Activated T-helper 17 cell treated with anti-CD3 and anti-CD28 coated beads, Interleukin-2, amount 50 U/mL, for 72 hours (primary cell): ENCODE measurements at regions not wholly inside any gene's neighbourhood (a gene's known extent, or its start where the extent isn't known, plus 50 kb on each side); places are given as distances from the start of the nearest gene placed in this dataset.

ENCODE experiments used
- ATAC-seq: fragments of 150-1000 bp; cut with Tn5 transposase; replicated peaks from 2 replicates; pipeline ENCODE4 v1.10.0; 2021; ENCODE audit warnings: mild to moderate bottlenecking, moderate library complexity
- H3K27ac Mint-ChIP-seq: one replicate; pipeline ENCODE4 v1.8.0; 2022; ENCODE audit warnings: mixed read lengths
- H3K27me3 Mint-ChIP-seq: one replicate; pipeline ENCODE4 v1.8.0; 2022; ENCODE audit warnings: mixed read lengths
- H3K36me3 Mint-ChIP-seq: one replicate; pipeline ENCODE4 v1.8.0; 2022; ENCODE audit warnings: low read depth, mild to moderate bottlenecking, mixed read lengths
- H3K4me1 Mint-ChIP-seq: one replicate; pipeline ENCODE4 v1.8.0; 2022; ENCODE audit warnings: mixed read lengths
- H3K4me3 Mint-ChIP-seq: one replicate; pipeline ENCODE4 v1.8.0; 2022; ENCODE audit warnings: mild to moderate bottlenecking, mixed read lengths
- H3K9me3 Mint-ChIP-seq: one replicate; pipeline ENCODE4 v1.8.0; 2022; ENCODE audit warnings: mixed read lengths

- no peaks in the 10 kb centered on the region for H3K27me3 Mint-ChIP-seq
- H3K9me3 Mint-ChIP-seq: peaks cover 4% of the 10 kb centered on the region
- no peak overlapping the region for H3K4me3 Mint-ChIP-seq
- no peak for ATAC-seq
- H3K27ac Mint-ChIP-seq: no peak overlapping the region
- H3K4me1 Mint-ChIP-seq: no peaks in the 10 kb centered on the region
- no peaks in the 10 kb centered on the region for H3K36me3 Mint-ChIP-seq
Measured at GRCh38 chr2:155256803-155257202, 558.3 kb downstream of the KCNJ3 start.

GRCh38 chr2:155250800-155251199 is 552.3 kb downstream of the KCNJ3 start:
- Mint-ChIP-seq H3K27me3 (no peaks in the 10 kb centered on the region), H3K27ac (no peak overlapping the region), H3K4me1 (no peaks in the 10 kb centered on the region), H3K36me3 (no peaks in the 10 kb centered on the region), H3K4me3 (no peak overlapping the region), H3K9me3 (peaks cover 7% of the 10 kb centered on the region)
- no peak for ATAC-seq

GRCh38 chr2:155240176-155240575 is 541.7 kb downstream of the KCNJ3 start:
- Mint-ChIP-seq H3K9me3 (peaks cover 7% of the 10 kb centered on the region), H3K27me3 (no peaks in the 10 kb centered on the region), H3K36me3 (no peaks in the 10 kb centered on the region), H3K4me1 (no peaks in the 10 kb centered on the region), H3K4me3 (no peak overlapping the region), H3K27ac (no peak overlapping the region)
- no peak for ATAC-seq

GRCh38 chr2:155235710-155236109 is 537.2 kb downstream of the KCNJ3 start:
- peaks cover 7% of the 10 kb centered on the region for H3K9me3 Mint-ChIP-seq

GRCh38 chr2:155223781-155224406 is 525.4 kb downstream of the KCNJ3 start:
- H3K9me3 Mint-ChIP-seq: peaks cover 1% of the 10 kb centered on the region
- no peaks in the 10 kb centered on the region for H3K4me1 Mint-ChIP-seq
- no peak overlapping the region for H3K4me3 Mint-ChIP-seq
- H3K27me3 Mint-ChIP-seq: no peaks in the 10 kb centered on the region
- ATAC-seq: no peak
- no peaks in the 10 kb centered on the region for H3K36me3 Mint-ChIP-seq
- no peak overlapping the region for H3K27ac Mint-ChIP-seq

More at GRCh38 chr2:155235710-155236109, 537.2 kb downstream of the KCNJ3 start:
- Mint-ChIP-seq H3K4me1 (no peaks in the 10 kb centered on the region), H3K4me3 (no peak overlapping the region), H3K27me3 (no peaks in the 10 kb centered on the region), H3K36me3 (no peaks in the 10 kb centered on the region), H3K27ac (no peak overlapping the region)
- ATAC-seq: no peak

- no peak for ATAC-seq
- H3K36me3 Mint-ChIP-seq: no peaks in the 10 kb centered on the region
Measured at GRCh38 chr2:155218945-155219344, 520.5 kb downstream of the KCNJ3 start.

GRCh38 chr2:155218292-155218924 is 519.9 kb downstream of the KCNJ3 start:
- Mint-ChIP-seq H3K27ac (no peak overlapping the region), H3K4me3 (no peak overlapping the region), H3K27me3 (no peaks in the 10 kb centered on the region), H3K36me3 (no peaks in the 10 kb centered on the region), H3K4me1 (no peaks in the 10 kb centered on the region), H3K9me3 (no peaks in the 10 kb centered on the region)
- no peak for ATAC-seq

More at GRCh38 chr2:155218945-155219344, 520.5 kb downstream of the KCNJ3 start:
- Mint-ChIP-seq H3K27me3 (no peaks in the 10 kb centered on the region), H3K27ac (no peak overlapping the region), H3K4me1 (no peaks in the 10 kb centered on the region), H3K4me3 (no peak overlapping the region), H3K9me3 (no peaks in the 10 kb centered on the region)

GRCh38 chr2:155215037-155215707 is 516.7 kb downstream of the KCNJ3 start:
- Mint-ChIP-seq H3K36me3 (no peaks in the 10 kb centered on the region), H3K27ac (no peak overlapping the region), H3K4me1 (no peaks in the 10 kb centered on the region), H3K9me3 (no peaks in the 10 kb centered on the region), H3K4me3 (no peak overlapping the region), H3K27me3 (no peaks in the 10 kb centered on the region)
- ATAC-seq: no peak

- ATAC-seq: no peak
- Mint-ChIP-seq H3K9me3 (peaks cover 14% of the 10 kb centered on the region), H3K4me1 (no peaks in the 10 kb centered on the region), H3K36me3 (no peaks in the 10 kb centered on the region), H3K27me3 (no peaks in the 10 kb centered on the region), H3K27ac (no peak overlapping the region), H3K4me3 (no peak overlapping the region)
Measured at GRCh38 chr2:155209696-155210450, 511.4 kb downstream of the KCNJ3 start.

- H3K27ac Mint-ChIP-seq: no peak overlapping the region
- H3K9me3 Mint-ChIP-seq: peaks cover 11% of the 10 kb centered on the region
- no peaks in the 10 kb centered on the region for H3K4me1 Mint-ChIP-seq
- no peaks in the 10 kb centered on the region for H3K27me3 Mint-ChIP-seq
- no peak overlapping the region for H3K4me3 Mint-ChIP-seq
- H3K36me3 Mint-ChIP-seq: no peaks in the 10 kb centered on the region
- ATAC-seq: no peak
Measured at GRCh38 chr2:155203178-155203577, 504.7 kb downstream of the KCNJ3 start.

- no peak for ATAC-seq
- H3K4me3 Mint-ChIP-seq: no peak overlapping the region
- no peaks in the 10 kb centered on the region for H3K9me3 Mint-ChIP-seq
- H3K27ac Mint-ChIP-seq: no peak overlapping the region
- H3K36me3 Mint-ChIP-seq: no peaks in the 10 kb centered on the region
- no peaks in the 10 kb centered on the region for H3K27me3 Mint-ChIP-seq
- no peaks in the 10 kb centered on the region for H3K4me1 Mint-ChIP-seq
Measured at GRCh38 chr2:155200753-155201152, 502.3 kb downstream of the KCNJ3 start.

GRCh38 chr2:155190342-155190741 is 491.8 kb downstream of the KCNJ3 start:
- Mint-ChIP-seq H3K9me3 (peaks cover 16% of the 10 kb centered on the region), H3K4me1 (no peaks in the 10 kb centered on the region), H3K27me3 (no peaks in the 10 kb centered on the region), H3K4me3 (no peak overlapping the region), H3K36me3 (no peaks in the 10 kb centered on the region), H3K27ac (no peak overlapping the region)
- no peak for ATAC-seq

- no peak overlapping the region for H3K27ac Mint-ChIP-seq
- no peaks in the 10 kb centered on the region for H3K36me3 Mint-ChIP-seq
- no peak overlapping the region for H3K4me3 Mint-ChIP-seq
- no peak for ATAC-seq
- H3K27me3 Mint-ChIP-seq: no peaks in the 10 kb centered on the region
- H3K9me3 Mint-ChIP-seq: peaks cover 4% of the 10 kb centered on the region
- H3K4me1 Mint-ChIP-seq: no peaks in the 10 kb centered on the region
Measured at GRCh38 chr2:155178921-155179320, 480.4 kb downstream of the KCNJ3 start.

GRCh38 chr2:155176345-155176744 is 477.9 kb downstream of the KCNJ3 start:
- Mint-ChIP-seq H3K27ac (no peak overlapping the region), H3K4me1 (no peaks in the 10 kb centered on the region), H3K27me3 (no peaks in the 10 kb centered on the region), H3K36me3 (no peaks in the 10 kb centered on the region), H3K9me3 (peaks cover 4% of the 10 kb centered on the region), H3K4me3 (no peak overlapping the region)
- no peak for ATAC-seq
